RKO (cell line): ENCODE measurements at regions not wholly inside any gene's neighbourhood (a gene's known extent, or its start where the extent isn't known, plus 50 kb on each side); places are given as distances from the start of the nearest gene placed in this dataset.
A peak's percentile ranks its signal among the peaks of the same experiment; 100 is the strongest.

ENCODE experiments used
- DNase-seq: peaks from one replicate; pipeline ENCODE4 v3.0.0-alpha.2; 2016; ENCODE audit warnings: low spot score

DNA sequence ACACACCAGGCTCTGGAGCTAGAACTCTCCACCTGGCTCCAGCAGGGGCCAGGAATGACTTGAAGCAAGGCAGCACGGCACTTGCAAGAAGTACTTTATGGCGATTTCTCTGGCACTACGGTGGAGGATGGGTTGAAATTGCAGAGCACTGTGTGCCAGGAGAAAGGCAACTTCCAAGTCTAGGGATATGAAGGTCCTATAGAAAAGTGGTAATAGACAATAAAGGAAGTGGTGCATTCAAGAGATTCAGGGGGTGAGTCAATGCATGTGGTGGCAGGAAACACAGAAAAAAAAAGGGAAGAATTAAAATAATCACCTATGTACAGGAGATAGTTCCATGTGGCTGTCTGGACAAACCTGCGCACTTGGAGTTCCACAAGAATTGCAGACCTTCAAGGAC, 240.3 kb upstream of the DYNLRB2 start:
- no peak for DNase-seq

DNA sequence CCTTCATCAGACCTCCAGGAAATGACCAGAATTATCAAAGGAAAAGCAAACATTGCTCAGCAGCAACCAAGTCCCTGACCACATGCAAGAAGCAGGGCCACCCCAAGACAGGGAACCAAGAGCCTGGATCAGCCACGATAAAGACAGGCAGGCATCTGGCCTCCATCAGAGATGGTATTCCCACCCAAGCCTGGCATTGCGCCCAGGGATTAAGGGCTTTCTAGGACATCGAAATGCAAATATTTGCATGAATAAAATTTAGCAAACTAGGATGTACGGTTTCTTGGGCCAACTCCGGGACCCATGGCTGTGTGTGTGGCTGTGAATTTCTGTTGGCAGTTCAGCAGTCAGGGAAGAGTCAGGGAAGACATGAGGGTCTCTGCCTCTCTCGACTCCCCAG, 241.4 kb upstream of the DYNLRB2 start:
- no peak for DNase-seq

DNA sequence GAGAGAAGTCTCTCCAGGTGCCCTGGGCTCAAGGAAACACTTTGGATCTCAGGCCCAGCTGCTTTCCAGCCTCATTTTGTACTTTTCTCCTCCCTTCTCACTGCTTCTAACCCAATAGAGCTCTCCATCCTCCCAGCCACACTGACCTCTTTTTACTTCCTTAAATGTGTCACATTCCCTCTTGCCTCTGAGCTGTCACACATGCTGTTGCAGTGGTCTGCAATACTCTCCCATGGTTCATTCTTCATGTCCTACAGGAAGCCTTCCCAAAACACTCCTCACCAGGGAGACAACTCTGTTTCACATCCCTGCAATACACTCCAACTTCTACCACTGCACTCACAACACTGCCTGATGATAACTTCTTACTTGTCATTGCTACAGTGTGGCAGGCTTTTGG, 242.1 kb upstream of the DYNLRB2 start:
- DNase-seq: no peak

DNA sequence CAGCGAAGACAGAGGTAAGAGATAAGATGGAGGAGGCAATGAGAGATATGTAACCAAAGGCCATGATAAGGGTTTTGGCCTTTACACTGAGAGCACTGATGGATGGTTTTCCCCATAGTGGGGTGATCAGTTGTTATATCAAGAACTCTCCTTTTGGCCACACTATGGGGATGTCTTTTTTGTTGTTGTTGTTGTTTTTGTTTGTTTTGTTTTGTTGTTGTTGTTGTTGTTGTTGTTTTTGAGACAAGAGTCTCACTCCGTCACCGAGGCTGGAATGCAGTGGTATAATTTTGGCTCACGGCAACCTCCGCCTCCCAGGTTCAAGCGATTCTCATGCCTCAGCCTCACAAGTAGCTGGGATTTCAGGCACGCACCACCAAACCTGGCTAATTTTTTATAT, 244.8 kb upstream of the DYNLRB2 start:
- DNase-seq: no peak

DNA sequence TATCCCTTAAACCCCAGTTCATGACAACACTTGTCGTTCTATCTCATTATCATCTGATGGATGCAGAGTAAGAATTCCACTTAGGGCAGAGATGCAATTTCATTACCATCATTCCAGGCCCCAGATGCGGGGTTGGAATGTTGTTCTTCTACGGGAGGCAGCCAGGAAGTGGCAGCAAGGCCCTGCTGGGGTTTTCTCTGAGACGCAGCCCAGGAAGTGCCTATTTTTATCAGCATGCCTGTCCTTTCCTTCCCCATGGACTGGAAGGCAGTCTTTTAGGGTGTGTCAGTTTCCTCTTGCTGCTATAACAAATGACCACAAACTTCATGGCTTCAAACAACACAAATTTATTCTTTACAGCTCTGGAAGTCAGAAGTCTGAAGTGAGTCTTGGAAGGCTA, 246.6 kb upstream of the DYNLRB2 start:
- DNase-seq: no peak

DNA sequence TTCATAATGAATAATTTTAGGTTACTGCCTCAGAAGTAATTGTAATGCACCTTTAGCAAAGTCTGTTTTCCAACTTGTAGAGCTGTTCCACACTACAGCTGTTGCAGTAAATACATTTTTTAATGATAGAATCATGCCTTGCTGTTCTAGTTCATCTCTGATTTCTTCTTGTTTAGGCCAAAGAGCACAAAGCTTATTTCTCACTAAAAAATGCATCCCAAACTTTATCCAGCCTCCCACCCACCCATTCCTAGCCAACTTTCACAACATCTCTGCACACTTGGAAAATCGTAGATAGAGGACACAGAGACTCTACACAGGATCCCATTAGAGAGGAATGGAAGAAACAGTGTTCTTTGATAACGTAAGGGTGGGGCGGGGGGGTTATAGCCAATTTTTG, 252.2 kb upstream of the DYNLRB2 start:
- no peak for DNase-seq

DNA sequence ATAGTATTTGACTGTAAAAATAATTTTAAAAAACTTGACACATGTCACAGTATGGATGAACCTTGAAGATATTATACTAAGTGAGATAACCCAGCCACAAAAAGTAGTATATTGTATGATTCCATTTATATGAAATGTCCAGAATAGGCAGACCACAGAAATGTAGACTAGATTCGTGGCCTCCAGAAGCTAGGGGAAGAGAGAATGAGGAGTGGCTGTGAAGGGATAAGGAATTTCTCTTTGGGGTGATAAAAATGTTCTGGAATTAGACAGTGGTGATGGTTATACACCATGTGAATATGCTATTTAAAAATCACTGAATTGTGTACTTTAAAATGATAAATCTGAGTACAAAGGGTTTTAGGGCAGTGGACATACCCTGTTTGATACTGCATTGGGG, 253.1 kb upstream of the DYNLRB2 start:
- no peak for DNase-seq

DNA sequence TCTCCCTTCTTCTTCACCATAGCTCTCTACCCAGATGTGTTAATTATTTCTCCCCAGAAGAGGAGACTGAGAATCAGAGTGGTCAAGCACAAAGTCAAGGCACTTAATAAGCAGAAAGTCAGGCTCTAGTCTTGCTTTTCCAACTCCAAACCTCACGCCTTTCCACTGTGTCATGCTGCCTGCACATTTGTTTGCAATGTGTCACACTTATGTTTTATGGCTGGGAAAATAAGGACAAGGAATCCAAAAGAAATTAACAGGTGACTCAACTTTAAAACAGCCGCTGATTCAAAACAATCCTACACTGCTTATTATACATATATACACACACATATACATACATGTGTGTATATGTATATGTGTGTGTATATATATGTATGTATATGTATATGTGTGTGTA, 255.7 kb upstream of the DYNLRB2 start:
- peak; percentile 42 for DNase-seq

DNA sequence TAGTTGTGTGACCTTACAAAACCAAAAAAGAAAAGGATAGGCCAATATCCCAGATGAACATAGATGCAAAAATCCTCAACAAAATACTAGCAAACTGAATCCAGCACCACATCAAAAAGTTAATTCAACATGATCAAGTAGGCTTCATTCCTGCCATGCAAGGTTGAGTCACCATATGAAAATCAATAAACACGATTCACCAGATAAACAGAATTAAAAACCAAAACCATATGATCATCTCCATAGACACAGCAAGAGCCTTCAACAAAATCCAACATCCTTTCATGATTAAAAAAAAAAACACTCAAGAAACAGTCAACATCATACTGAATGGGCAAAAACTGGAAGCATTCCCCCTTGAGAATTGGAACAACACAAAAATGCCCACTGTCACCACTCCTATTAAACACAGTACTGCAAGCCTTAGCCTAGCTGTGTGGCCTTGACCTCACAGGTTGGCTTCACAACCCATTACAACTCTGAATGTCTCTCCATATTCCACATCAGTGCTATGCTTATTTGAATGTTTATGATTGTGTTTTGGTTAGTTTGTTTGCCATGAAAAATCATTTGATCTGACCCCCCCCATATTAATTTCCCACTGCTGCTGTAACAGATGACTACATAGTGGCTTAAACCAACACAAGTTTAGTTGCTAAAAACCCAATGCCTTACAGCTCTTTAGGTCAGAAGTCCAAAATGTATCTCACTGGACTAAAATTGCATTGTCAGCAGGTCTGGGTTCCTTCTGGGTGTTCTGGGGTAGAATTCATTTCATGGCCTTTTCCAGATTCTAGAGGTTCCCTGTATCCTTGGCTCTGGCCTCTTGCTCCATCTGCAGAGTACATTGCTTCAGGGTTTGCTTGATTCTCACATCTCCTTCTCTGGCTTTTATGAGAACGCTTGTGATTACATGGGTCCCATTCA, 257.1 kb upstream of the DYNLRB2 start:
- no peak for DNase-seq

DNA sequence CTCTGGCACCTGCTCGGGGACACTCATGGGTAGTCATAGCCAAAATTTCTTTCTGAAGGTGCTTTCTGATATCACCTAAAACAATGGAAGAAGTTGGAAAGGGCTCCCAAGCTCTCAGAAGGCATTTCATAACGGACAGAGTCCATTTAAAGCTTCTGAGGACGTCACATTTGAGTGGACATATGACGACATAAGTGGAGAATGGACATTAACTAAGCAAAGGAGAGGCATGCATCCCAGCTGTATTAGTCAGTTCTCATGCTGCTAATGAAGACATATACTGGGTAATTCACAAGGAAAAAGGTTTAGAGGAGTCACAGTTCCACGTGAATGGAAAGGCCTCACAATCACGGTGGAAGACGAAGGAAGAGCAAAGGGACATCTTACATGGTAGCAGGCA, 260.2 kb upstream of the DYNLRB2 start:
- no peak for DNase-seq

DNA sequence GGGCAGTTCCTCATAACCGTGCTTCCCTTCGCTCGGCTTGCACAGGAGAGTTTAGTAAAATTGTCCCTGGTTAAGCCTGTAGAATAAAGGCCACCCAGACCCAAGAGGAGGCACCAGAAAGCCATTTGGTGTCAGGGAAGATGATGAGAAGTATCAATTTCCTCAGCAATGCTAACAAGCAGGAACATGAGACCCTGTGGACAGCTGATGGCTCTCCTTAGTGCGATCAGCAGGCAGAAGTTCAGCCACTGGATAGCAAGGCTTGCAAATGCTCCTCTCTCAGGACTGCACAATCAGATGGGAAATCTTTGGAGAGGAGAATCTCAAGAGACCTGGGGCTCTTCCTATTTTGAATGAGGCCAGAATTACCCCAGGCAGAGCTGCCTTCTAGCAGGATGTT, 261.1 kb upstream of the DYNLRB2 start:
- no peak for DNase-seq

DNA sequence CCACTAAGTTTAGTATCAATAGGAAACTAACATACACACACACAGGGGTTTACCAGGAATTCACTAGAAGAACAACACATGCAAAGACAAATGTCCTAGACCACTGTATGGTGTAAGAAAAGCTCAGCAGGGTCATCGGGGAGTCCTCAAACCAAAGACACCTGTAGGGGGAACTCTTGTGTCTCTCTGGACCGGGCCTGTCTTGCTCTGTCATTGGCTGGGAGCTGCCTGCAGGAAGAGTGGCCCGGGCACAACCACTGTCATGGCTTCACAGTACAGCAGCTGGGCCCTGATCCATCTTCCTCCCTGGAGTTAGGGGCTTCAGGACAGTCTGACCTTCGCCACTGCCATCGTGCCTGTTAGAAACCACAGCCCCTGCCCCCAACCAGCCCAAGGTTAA, 263.6 kb upstream of the DYNLRB2 start:
- no peak for DNase-seq

DNA sequence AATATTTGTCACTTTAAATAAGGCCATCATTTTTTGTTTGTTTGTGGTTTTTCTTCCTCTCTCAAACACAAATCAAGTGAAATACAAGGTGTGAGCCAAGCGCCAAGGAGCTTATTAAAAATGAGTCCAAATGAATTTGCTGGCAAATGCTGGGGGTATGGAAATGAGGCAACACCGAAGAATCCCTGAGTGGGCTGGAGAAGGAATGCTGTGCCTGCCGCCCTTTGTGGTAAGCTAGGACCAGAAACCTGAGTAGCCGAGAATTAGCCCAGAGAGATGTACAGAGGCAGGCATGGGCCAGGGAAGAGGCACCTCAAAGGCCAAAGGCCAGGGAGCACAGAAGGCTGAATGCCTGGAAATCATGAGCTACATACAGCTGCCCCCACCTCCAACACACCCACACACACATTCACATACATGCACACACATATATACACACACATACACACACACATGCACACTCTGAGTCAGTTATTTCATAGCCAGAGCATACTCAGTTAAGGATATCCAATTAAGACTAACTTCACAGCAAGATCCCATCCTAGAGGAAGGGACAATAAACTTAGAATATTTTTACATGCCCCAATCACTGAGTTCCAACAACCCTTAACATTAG, 266.1 kb upstream of the DYNLRB2 start:
- no peak for DNase-seq

DNA sequence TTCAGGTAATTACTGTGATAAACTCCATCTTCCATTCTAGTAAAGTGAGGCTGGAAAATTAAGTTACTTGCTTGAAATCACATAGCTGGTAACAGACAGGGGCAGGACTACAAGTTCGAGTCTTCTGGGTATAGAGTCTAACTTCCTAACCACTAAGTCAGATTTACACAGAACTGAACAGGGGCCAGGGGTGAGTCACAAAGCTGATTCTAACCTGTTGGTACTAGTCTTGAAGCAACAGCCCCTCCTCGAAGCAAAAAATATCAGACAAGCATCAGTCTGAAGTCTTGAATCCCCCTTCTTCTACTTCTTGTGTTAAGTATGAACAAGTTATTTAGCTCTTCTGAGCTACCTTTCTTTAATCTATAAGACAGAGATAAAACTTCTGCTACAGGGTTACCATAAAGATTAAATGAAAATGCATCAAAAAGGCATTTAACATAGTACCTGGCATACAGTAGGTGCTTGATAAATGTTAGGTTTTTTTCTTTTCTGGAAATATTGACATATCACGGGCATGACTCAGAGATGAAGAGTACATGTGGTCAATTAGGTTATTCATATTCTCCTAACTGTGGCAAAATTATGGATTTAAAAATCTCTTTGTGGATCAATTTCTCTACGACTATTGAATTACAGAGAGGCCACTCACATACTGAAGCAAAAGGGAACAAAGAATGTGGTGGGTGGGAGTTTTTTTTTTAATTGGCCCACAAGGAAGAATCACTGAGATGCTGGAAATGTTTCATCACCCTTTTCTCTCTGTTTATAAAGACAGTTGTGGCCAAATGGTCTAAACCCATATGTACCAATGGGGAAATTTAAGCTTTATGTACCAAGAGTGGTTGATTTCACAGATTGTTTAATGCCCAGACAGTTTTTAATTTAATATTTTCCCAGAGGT, 266.9 kb upstream of the DYNLRB2 start:
- DNase-seq: no peak

DNA sequence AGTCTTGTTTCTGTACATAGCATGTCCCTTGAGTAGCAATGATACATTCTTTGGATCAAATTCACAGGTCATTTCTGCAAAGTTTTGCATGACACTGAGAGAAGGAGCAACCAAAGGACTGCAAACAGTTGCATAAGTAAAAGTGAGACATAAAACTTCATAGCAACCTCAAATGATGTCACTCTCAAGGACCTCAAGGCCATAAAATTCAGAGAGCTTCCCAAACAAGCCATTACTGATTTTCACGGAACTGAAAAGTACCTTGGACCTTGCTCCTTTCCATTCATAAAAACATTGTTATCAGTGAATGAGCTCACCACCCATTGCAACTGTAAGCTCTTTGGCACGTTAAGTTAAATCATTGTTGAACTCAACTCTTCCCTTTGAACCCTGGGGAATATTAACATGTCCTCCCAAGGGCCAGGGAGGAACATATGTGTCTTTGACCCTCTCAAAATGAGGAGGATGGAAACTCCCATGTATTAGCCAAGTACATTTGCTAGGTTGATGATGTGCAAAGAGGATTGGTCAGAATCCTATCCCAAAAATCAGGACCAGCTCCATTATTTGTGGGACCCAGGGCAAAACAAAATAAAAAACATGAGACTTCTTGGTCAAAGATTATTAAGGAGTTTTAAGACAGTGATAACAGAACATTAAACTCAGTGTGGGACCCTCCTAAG, 275.0 kb upstream of the DYNLRB2 start:
- DNase-seq: no peak

DNA sequence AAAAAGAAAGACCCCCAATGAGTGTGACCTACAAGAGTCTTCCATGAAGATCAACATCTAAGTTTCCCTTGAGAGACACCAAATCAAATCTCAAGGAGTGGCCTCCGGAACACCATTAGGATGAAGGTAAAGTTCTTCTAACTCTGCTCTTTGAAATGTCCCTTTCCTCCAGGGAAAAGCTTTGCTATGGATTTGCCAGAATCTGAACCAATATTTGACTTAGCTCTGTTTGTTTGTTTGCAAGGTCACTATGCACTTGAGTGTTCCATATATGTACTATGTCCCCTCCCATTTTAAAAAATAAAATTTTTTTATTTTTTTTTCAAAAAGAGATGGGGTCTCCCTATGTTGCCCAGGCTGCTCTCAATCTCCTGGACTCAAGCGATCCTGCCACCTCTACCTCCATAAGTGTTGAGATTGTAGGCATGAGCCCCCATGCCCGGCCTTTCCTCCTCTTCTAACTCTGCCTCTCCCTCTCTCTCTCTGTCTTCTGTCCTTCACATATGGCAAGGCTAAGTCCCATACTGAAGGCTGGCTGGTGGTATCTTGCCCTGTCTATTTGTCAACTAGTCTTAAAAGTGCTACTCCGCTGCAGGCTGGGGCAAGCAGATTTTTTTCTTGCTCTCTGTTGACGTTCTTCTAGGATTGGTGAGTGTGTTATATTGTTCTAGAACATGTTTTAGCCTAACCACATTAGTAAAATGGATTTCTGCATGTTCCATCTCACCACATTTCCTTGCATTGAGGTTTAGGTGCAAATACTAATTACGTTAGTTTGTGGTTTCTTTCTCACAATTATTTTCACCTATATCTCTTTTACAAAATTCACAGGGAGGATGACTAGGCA, 276.7 kb upstream of the DYNLRB2 start:
- no peak for DNase-seq

DNA sequence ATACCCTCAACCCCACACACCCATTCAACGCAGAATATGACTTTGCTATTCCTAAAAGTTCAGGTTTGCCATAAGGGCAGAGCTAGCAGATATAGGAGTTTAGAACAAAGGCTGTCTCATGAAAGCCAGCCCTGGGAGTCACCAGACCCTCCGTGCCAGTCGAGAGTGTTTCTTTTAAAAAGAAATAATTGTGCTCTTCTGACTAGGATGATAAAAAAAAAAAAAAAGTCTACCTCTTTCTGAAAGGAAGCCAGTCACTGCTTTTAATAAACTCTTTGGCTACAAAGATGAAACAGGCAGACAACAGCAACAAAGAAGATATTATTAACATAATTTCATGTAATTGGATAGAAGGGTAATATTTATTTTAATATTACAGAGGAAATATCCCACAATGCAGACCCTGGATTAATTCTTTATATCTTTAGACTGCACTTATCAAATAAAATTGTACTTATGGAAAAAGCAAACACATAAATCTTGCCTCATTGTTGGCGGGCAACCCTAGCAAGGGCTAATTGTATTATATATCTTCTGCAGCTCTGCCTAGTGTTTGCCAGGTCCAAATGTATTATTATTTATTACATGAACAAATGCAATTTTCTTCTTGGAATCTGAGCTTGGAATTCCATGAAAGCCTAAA, 277.5 kb upstream of the DYNLRB2 start:
- DNase-seq: no peak

DNA sequence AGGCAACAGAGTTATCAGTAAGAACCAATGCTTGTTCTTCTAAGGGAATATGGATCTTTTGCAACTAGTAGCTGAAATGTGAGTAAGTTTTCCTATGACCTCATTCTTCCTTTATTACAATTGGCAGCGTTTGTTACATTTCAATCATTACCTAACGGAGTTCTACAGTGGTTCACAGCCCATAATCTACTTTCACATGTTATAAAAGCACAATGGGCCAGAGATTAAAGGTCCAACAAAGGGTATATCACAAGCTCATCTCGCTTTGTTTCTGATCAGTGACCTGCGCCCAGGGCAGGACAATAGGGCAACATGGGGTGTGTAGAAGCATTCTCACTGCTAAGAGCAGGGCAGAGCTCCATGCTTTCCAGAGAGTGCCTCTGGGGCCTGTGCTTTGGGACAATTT, 279.9 kb upstream of the DYNLRB2 start:
- no peak for DNase-seq

DNA sequence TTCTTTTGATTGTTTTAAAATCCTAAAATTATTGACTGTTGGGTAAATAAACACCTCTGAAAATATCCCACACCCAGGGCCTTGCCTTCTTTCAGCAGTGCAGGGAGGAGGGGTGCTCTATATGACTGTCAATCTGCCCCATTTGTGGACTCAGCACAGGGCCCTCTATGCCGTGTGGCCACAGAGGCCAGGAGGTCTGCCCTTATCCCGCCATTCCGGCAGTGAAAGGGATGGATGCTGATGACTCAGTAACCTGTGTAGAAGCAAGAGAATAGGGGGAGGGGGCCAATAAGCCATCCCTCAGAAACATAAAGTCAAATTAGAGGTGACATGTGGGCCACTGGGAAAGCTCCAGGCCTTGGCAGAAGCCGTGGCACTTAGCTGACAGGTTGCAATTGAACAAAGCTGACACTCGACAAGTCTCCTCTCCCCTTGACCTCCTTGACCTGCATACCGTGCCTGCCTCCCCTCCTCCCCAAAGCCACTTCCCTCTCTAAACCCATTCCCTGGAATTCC, 281.4 kb upstream of the DYNLRB2 start:
- DNase-seq: no peak

DNA sequence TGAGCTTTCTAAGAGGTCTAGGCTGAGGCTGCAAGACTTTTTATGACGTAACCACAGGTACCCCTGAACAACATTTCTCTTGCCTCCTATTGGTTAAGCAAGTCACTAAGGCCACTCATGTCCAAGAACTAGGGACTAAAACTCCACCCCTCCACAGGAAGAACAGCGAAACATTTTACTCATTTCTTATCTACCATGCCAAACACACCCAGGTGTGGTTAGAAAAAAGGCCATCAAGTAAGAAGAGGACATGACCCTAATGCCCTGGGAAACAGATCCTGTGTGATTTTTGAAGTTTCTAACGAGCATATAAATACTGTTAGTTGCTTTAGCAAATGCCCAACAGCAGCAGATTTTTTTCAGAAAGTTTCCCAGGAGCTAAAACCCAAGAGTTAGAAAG, 282.4 kb upstream of the DYNLRB2 start:
- no peak for DNase-seq
